ENCODE measurements at regions not wholly inside any gene's neighbourhood (a gene's known extent, or its start where the extent isn't known, plus 50 kb on each side); places are given as distances from the start of the nearest gene placed in this dataset.

DNA sequence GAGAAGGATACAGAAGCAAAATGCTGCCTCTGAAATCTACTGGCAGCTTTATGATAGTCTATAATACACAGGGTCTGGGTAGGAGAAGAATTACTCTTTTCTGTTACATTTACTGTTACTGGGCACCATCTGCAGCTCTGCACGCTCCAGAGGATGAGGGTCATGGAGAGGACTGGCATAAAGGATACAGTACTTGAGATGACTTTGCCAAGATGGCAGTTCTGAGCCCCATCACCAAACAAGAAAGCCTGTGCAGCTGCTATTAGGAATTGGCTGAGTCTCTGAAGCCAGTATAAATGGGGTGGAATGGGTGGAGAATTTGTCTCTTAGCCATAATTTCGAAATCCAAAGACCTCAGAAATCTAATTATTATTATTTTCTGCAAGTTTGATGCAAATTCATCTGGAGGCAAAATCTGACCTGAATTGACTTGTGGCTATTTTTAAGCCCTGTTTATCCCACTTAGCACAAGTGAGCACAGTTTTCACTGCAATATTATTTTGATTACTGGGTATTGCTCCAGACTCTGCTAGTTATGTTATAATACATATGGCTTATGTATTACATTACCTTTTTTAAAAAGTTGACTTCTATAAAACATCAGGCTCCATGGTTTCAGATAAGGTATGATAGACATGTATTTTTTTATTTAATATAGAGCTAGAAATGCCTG, 579.5 kb downstream of the MBD2 start:
- intact Hi-C loops (cut with DNase I) = loop anchor here in 1 of 10 donors (10.0 kb wide), 1 partner anchor 610 kb away; no protein-coding TSS in a partner anchor
- Histone ChIP-seq H3K27ac (no peak overlapping the region), H3K27me3 (no peaks in the 10 kb centered on the region), H3K9me3 (peaks cover 0 to 25% (median 0%) of the 10 kb centered on the region in 11 donors), H3K4me1 (peaks cover 0 to 8% (median 0%) of the 10 kb centered on the region in 9 donors), H3K36me3 (no peaks in the 10 kb centered on the region), H3K4me3 (no peak overlapping the region)
- 43 to 44% methylated on average over 2 of the region's 2 CpGs for WGBS, 2 donors
- DNase-seq (no peak), ATAC-seq (peak in 1 of 8 donors; percentile 16)
- TF ChIP-seq, protein P1, sequence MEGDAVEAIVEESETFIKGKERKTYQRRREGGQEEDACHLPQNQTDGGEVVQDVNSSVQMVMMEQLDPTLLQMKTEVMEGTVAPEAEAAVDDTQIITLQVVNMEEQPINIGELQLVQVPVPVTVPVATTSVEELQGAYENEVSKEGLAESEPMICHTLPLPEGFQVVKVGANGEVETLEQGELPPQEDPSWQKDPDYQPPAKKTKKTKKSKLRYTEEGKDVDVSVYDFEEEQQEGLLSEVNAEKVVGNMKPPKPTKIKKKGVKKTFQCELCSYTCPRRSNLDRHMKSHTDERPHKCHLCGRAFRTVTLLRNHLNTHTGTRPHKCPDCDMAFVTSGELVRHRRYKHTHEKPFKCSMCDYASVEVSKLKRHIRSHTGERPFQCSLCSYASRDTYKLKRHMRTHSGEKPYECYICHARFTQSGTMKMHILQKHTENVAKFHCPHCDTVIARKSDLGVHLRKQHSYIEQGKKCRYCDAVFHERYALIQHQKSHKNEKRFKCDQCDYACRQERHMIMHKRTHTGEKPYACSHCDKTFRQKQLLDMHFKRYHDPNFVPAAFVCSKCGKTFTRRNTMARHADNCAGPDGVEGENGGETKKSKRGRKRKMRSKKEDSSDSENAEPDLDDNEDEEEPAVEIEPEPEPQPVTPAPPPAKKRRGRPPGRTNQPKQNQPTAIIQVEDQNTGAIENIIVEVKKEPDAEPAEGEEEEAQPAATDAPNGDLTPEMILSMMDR (IDR thresholded peaks at IDR 0.05) = no peak

DNA sequence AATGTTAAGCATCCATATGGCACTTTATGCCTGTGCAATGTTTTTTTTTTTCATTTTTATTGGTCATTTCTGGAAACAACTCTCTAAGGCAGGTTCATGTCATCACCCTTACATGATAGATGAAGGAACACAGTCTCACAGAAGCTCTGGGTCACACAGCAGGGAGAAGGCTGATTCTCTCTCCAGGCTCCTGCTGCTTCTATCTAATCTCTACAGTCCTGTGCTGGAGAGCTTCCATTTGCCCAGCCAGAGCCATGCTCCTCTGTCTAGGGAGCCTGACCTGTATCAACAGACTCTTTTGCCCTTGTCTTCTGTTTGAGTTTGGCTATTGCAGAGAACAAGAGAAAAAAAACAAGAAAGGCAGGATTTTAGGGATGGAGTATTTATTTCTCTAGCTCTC, 584.8 kb downstream of the MBD2 start:
- Histone ChIP-seq H3K27me3 (no peaks in the 10 kb centered on the region), H3K27ac (peak overlapping the region in 4 of 10 donors; percentile 35 to 58 (median 44)), H3K4me1 (peaks cover 0 to 6% (median 0%) of the 10 kb centered on the region in 9 donors), H3K9me3 (peaks cover 0 to 27% (median 0%) of the 10 kb centered on the region in 11 donors), H3K4me3 (no peak overlapping the region), H3K36me3 (no peaks in the 10 kb centered on the region)
- intact Hi-C loops (cut with DNase I) = loop anchor here in 1 of 10 donors (10.0 kb wide), 1 partner anchor 605 kb away; no protein-coding TSS in a partner anchor
- DNase-seq = peak; percentile 21 to 60
- TF ChIP-seq, protein P1 (IDR thresholded peaks at IDR 0.05) = no peak
- ATAC-seq = peak; percentile 86 to 100 (median 100)

DNA sequence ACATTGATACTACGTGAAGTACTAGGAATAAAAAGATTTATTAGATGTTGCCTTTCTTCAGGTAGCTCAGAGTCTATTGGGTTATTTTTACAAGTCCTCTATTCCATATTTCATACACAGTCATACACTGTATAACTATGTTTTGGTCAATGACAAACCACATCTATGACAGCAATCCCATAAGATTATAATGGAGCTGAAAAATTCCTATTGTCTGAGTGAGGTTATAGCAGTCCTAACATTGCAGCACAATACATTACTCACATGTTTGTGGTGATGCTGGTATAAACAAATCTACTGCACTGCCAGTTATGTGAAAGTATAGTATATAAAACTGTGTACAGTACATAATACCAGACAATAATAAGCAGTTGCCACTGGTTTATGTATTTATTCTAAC, 595.1 kb downstream of the MBD2 start:
- Histone ChIP-seq H3K36me3 (no peaks in the 10 kb centered on the region), H3K4me1 (no peaks in the 10 kb centered on the region), H3K9me3 (peaks cover 0 to 17% (median 4%) of the 10 kb centered on the region in 11 donors), H3K27ac (no peak overlapping the region), H3K27me3 (no peaks in the 10 kb centered on the region), H3K4me3 (no peak overlapping the region)
- ATAC-seq (no peak), DNase-seq (no peak)
- TF ChIP-seq, protein P1 (IDR thresholded peaks at IDR 0.05) = no peak
- WGBS, 2 donors = 82 to 95% methylated on average over 1 of the region's 1 CpG
- intact Hi-C loops (cut with DNase I) = no loop called here

DNA sequence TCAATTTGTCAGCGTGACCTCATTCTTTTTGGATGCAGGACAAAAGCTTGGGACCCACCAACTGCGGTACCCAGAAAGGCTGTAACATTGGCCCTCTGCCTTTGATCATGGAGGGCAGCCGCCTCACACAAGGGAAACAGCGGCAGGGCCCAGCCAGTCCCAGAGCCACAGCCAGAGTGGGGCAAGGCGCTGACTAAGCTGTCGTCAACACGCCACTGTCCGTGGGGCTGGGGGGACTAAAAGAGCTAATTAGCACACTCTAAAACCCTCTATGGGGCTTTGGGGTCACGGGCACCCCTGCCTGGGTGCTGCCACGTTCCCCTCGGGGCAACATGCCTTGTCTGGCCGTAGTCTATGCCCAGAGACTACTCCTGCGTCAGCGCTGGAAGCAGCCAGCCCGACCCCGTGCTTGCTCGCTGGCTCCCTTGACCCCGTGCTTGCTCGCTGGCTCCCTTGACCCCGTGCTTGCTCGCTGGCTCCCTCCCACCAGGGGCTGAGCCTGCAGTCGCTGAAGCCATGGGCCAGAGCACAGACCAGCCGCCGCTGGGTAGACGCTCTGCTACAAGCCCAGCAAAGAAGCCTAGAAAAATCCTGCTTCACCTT, 598.4 kb downstream of the MBD2 start:
- ATAC-seq = no peak
- WGBS, 2 donors = 86 to 93% methylated on average over 25 of the region's 25 CpGs
- intact Hi-C loops (cut with DNase I) = no loop called here
- H3K27ac ChIP-seq = no peak overlapping the region
- H3K9me3 ChIP-seq = peaks cover 0 to 7% (median 0%) of the 10 kb centered on the region in 11 donors
- TF ChIP-seq, protein P1 (IDR thresholded peaks at IDR 0.05) = no peak
- DNase-seq = no peak
- no peaks in the 10 kb centered on the region for H3K36me3 ChIP-seq
- H3K4me1 ChIP-seq = no peaks in the 10 kb centered on the region
- H3K27me3 ChIP-seq = no peaks in the 10 kb centered on the region
- H3K4me3 ChIP-seq = no peak overlapping the region
